ENCODE measurements at regions not wholly inside any gene's neighbourhood (a gene's known extent, or its start where the extent isn't known, plus 50 kb on each side); places are given as distances from the start of the nearest gene placed in this dataset.

GRCh38 chr6:22668307-22668706, 98.9 kb downstream of the HDGFL1 start:
- TF ChIP-seq GATA2 (IDR thresholded peaks at IDR 0.05; ENCODE audit: low read depth, low read length) (no peak), GATA3 (IDR thresholded peaks at IDR 0.05; ENCODE audit: low read depth, low read length) (no peak)
